Gastrocnemius medialis (tissue), 4 donors: ENCODE measurements at regions not wholly inside any gene's neighbourhood (a gene's known extent, or its start where the extent isn't known, plus 50 kb on each side); places are given as distances from the start of the nearest gene placed in this dataset.

Experiments used
- CTCF ChIP-seq, 5 experiments: fragments of 450-650 bp in 3 of 5; fragments of 200-600 bp in 2 of 5; sonication (generic) in 2 of 5; IDR thresholded peaks in 4 of 5; conservative IDR thresholded peaks in 1 of 5; 1 replicate in 4 of 5; 2 replicates in 1 of 5; pipeline ENCODE4 v1.5.1; 2016 to 2019; ENCODE audit warnings: antibody characterized with exemption in 5 of 5, mild to moderate bottlenecking in 3 of 5, moderate library complexity in 3 of 5
- POLR2A ChIP-seq, 2 donors: fragments of 450-650 bp; IDR thresholded peaks; one replicate each; pipeline ENCODE4 v1.6.1; 2017; ENCODE audit warnings: antibody characterized with exemption in 2 of 2, mild to moderate bottlenecking in 2 of 2, moderate library complexity in 2 of 2

- TF ChIP-seq CTCF (IDR thresholded peaks at IDR 0.05 in 4 of 5, conservative IDR thresholded peaks at IDR 0.05 in 1 of 5): no peak
- TF ChIP-seq POLR2A (IDR thresholded peaks at IDR 0.05): no peak
These were observed 583.7 kb downstream of the TRIML1 start for GRCh38 chr4:188722911-188723310.
